ENCODE measurements at regions not wholly inside any gene's neighbourhood (a gene's known extent, or its start where the extent isn't known, plus 50 kb on each side); places are given as distances from the start of the nearest gene placed in this dataset.

DNA sequence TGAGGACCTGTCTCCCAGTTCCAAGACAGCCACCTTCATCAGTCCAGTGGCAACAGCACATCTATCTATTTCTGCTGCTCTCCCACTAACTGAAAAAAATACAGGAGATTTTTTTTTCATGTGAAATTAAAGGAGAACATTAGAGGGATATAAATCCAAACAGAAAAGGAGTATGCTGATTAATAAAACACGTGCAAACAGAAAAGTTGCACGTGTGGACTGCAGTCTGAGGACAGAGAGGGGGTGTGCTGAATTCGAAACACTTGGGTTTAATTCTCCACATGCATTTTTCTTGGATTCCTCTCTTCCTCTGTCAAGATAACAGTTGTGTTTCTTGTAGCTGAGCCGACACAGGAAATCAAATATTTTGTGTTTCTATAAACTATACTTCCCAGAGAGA is 113.4 kb downstream of the CYRIA start:
- no peak overlapping the region for H2AFZ ChIP-seq (ENCODE audit: low read depth, low read length, severe bottlenecking)
- no peaks in the 10 kb centered on the region for H3F3A ChIP-seq (ENCODE audit: insufficient read depth)
- no peak overlapping the region for H3K4me2 ChIP-seq (ENCODE audit: low read depth, low read length, poor library complexity, severe bottlenecking)
- no peaks in the 10 kb centered on the region for H3K79me2 ChIP-seq (ENCODE audit: insufficient read depth, low read length)
- H3K36me3 ChIP-seq (ENCODE audit: low read length): no peaks in the 10 kb centered on the region
- H4K20me1 ChIP-seq (ENCODE audit: low read depth, low read length): no peaks in the 10 kb centered on the region
- H3K4me3 ChIP-seq (ENCODE audit: insufficient read depth, low read length, poor library complexity, severe bottlenecking): no peak overlapping the region
- no peaks in the 10 kb centered on the region for H3K9me2 ChIP-seq (replicated peaks; ENCODE audit: insufficient read depth, low read length)
- no peak overlapping the region for H3K27ac ChIP-seq (ENCODE audit: low read depth, low read length)
- no peaks in the 10 kb centered on the region for H3K27me3 ChIP-seq (ENCODE audit: low read length)
- no peak overlapping the region for H3K9ac ChIP-seq (ENCODE audit: low read length)
- TF ChIP-seq, protein P1, sequence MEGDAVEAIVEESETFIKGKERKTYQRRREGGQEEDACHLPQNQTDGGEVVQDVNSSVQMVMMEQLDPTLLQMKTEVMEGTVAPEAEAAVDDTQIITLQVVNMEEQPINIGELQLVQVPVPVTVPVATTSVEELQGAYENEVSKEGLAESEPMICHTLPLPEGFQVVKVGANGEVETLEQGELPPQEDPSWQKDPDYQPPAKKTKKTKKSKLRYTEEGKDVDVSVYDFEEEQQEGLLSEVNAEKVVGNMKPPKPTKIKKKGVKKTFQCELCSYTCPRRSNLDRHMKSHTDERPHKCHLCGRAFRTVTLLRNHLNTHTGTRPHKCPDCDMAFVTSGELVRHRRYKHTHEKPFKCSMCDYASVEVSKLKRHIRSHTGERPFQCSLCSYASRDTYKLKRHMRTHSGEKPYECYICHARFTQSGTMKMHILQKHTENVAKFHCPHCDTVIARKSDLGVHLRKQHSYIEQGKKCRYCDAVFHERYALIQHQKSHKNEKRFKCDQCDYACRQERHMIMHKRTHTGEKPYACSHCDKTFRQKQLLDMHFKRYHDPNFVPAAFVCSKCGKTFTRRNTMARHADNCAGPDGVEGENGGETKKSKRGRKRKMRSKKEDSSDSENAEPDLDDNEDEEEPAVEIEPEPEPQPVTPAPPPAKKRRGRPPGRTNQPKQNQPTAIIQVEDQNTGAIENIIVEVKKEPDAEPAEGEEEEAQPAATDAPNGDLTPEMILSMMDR (IDR thresholded peaks at IDR 0.05; ENCODE audit: insufficient read depth, low read length, poor library complexity, severe bottlenecking): no peak
- no peak for TF ChIP-seq EZH2phosphoT487 (conservative IDR thresholded peaks at IDR 0.05; ENCODE audit: low read length)
- no peaks in the 10 kb centered on the region for H3K9me3 ChIP-seq (ENCODE audit: insufficient read depth, low read length)

DNA sequence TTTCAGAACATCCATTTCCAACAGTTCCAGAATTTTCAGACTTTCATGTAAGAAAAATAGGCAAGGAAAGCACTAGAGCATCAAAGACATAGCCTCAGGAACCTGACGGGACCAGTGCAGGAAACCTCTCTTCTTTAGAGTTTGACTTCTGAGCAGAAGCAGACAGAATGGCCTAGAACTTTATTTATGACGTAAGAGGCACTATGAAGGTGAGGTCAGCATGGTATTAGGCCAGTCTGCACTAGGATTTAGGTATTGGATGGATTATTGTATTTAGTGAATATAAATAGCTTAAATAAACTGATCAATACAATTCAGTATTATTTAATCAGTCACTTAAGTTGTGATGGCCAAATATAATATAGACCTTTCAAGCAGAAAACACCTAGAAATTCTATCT is 117.6 kb downstream of the CYRIA start:
- Histone ChIP-seq H3K27me3 (ENCODE audit: low read length) (no peaks in the 10 kb centered on the region), H4K20me1 (ENCODE audit: low read depth, low read length) (no peaks in the 10 kb centered on the region), H3K27ac (ENCODE audit: low read depth, low read length) (no peak overlapping the region), H3K79me2 (ENCODE audit: insufficient read depth, low read length) (no peaks in the 10 kb centered on the region), H3F3A (ENCODE audit: insufficient read depth) (no peaks in the 10 kb centered on the region), H3K4me3 (ENCODE audit: insufficient read depth, low read length, poor library complexity, severe bottlenecking) (no peak overlapping the region), H2AFZ (ENCODE audit: low read depth, low read length, severe bottlenecking) (no peak overlapping the region), H3K9me2 (replicated peaks; ENCODE audit: insufficient read depth, low read length) (no peaks in the 10 kb centered on the region), H3K36me3 (ENCODE audit: low read length) (no peaks in the 10 kb centered on the region), H3K4me2 (ENCODE audit: low read depth, low read length, poor library complexity, severe bottlenecking) (no peak overlapping the region), H3K9ac (ENCODE audit: low read length) (no peak overlapping the region), H3K9me3 (ENCODE audit: insufficient read depth, low read length) (no peaks in the 10 kb centered on the region)
- TF ChIP-seq EZH2phosphoT487 (conservative IDR thresholded peaks at IDR 0.05; ENCODE audit: low read length): no peak
- TF ChIP-seq, protein P1 (IDR thresholded peaks at IDR 0.05; ENCODE audit: insufficient read depth, low read length, poor library complexity, severe bottlenecking): no peak

DNA sequence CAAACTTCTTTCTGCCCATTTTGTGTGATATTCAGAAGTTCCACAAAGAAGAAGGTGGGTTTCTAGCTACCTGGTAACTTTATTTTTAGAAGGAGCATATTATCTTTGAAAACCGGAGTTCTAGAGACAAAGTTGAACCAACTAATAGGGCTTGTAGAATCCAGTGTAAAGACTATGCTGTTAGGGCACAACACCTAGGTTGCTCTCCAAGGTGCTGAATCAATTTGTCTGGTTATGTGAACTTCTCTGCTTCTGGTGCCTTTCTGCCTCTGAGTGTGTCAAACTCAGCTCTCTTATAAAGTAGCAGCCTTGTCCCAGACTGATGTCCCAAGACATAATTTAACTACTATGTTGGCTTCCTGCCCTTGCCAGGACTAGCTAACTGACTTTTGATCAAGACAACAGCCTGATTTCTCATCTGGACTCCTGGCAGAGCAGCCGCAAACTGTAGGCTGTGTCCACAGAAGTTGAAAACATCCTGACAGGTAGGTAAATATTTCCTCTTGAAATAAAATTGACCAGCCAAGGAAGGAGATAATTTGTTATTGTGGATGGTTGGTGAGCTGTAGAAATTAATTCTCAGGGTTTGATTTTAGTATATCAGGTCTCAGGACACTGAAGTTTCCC is 119.4 kb downstream of the CYRIA start:
- H3K27ac ChIP-seq (ENCODE audit: low read depth, low read length): no peak overlapping the region
- H3F3A ChIP-seq (ENCODE audit: insufficient read depth): no peaks in the 10 kb centered on the region
- no peak overlapping the region for H3K4me2 ChIP-seq (ENCODE audit: low read depth, low read length, poor library complexity, severe bottlenecking)
- no peak overlapping the region for H3K4me3 ChIP-seq (ENCODE audit: insufficient read depth, low read length, poor library complexity, severe bottlenecking)
- no peaks in the 10 kb centered on the region for H3K79me2 ChIP-seq (ENCODE audit: insufficient read depth, low read length)
- H3K9me2 ChIP-seq (replicated peaks; ENCODE audit: insufficient read depth, low read length): no peaks in the 10 kb centered on the region
- no peaks in the 10 kb centered on the region for H3K9me3 ChIP-seq (ENCODE audit: insufficient read depth, low read length)
- no peak overlapping the region for H3K9ac ChIP-seq (ENCODE audit: low read length)
- no peaks in the 10 kb centered on the region for H3K27me3 ChIP-seq (ENCODE audit: low read length)
- no peaks in the 10 kb centered on the region for H3K36me3 ChIP-seq (ENCODE audit: low read length)
- no peak for TF ChIP-seq EZH2phosphoT487 (conservative IDR thresholded peaks at IDR 0.05; ENCODE audit: low read length)
- TF ChIP-seq, protein P1 (IDR thresholded peaks at IDR 0.05; ENCODE audit: insufficient read depth, low read length, poor library complexity, severe bottlenecking): no peak
- H4K20me1 ChIP-seq (ENCODE audit: low read depth, low read length): no peaks in the 10 kb centered on the region
- no peak overlapping the region for H2AFZ ChIP-seq (ENCODE audit: low read depth, low read length, severe bottlenecking)
